ENCODE measurements at regions not wholly inside any gene's neighbourhood (a gene's known extent, or its start where the extent isn't known, plus 50 kb on each side); places are given as distances from the start of the nearest gene placed in this dataset.
A peak's percentile ranks its signal among the peaks of the same experiment; 100 is the strongest.

DNA sequence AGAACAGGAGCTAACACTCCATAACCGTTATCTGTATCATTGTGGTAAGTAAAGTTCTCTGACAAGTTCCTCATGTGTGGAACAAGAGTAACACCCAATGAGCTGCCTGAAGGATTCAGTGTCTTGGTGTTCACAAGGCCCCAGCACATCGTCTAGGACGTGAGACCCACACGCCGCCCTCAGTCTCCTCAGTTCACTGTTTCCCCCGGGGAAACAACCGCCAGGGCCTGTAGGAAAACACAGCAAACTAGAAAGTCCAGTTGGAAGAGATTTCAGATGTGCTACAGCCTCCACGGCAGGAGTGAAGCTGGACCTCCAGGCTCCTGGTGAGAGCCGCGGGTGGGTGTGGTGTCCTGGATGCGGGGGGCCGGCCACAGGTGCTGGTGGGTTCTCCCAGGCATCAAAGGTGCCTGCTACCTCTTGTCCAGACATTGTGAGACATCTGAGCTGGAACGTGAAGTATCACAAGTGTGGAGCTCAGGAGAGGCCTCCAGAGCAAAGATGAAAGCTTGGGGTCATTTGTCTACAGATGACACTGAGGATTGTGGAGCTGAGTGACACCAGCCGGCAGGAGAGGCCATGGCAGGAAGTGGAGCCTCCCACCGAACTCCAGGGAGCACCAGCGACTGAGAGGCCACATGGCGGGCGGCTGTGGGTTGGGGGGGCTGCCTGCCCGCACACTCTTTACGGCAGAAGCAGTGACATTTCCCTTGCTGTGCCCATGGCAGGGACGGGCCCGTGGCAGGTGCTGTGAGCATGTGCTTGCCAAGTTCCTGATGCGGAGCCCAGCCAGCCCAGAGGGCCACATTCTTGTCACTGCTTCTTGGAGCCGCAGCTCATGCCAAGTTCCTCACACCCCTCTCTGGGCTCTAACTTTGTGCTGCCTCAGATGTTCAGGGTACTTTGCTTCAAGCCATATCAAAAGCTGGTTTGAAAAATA is 131.2 kb downstream of the TMEM18 start:
- Histone ChIP-seq H2BK120ac (ENCODE audit: low read depth, low read length) (no peak overlapping the region), H2AK5ac (ENCODE audit: low read length) (no peak overlapping the region), H3K36me3 (ENCODE audit: control insufficient read depth, insufficient read depth, low read length) (no peaks in the 10 kb centered on the region), H4K8ac (ENCODE audit: low read depth, low read length) (no peak overlapping the region), H3K27me3 (ENCODE audit: insufficient read depth, low read length, poor library complexity) (no peaks in the 10 kb centered on the region), H2BK5ac (ENCODE audit: low read length) (no peak overlapping the region), H4K5ac (ENCODE audit: low read length) (no peak overlapping the region), H3K56ac (ENCODE audit: low read length) (no peak overlapping the region), H2BK15ac (replicated peaks; ENCODE audit: low read depth) (no peak overlapping the region), H3K4ac (ENCODE audit: low read depth, low read length) (no peak overlapping the region), H3K9ac (ENCODE audit: low read length) (no peak overlapping the region), H3K23ac (ENCODE audit: low read length) (no peak overlapping the region), H3K4me1 (ENCODE audit: control insufficient read depth, low read depth, low read length) (no peaks in the 10 kb centered on the region), H3K4me2 (ENCODE audit: low read length) (no peak overlapping the region), H3K79me2 (ENCODE audit: control insufficient read depth, insufficient read depth, low read length) (no peaks in the 10 kb centered on the region), H3K18ac (ENCODE audit: low read length) (no peak overlapping the region), H3K79me1 (ENCODE audit: low read length) (no peaks in the 10 kb centered on the region), H3K4me3 (ENCODE audit: low read length) (no peak overlapping the region), H3K27ac (ENCODE audit: low read depth, low read length) (no peak overlapping the region)
- WGBS (ENCODE audit: extremely low coverage, insufficient coverage, low lambda C conversion rate): no CpG with 5 or more reads among the region's 24 CpGs
- DNase-seq: no peak

DNA sequence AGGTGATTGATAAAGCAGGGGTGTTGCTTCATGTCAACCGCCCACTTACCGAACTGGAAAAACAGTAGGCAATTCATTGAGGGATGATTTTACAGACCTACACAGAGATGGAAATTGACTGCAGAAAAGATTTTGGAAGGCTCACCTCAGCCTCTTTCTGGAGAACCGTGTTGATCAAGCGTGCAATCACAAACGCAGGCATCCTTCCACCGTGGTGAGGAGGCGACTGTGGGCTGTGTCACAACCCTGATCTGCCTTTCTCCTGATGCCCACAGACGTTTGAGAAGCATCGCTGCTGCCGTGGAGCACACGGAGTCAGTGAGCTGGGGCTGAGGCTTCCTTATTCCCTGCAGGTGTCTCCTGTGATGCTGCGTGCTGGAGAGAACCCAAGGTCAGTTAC is 132.0 kb downstream of the TMEM18 start:
- no peaks in the 10 kb centered on the region for H3K79me1 ChIP-seq (ENCODE audit: low read length)
- no peak overlapping the region for H3K27ac ChIP-seq (ENCODE audit: low read depth, low read length)
- no peaks in the 10 kb centered on the region for H3K27me3 ChIP-seq (ENCODE audit: insufficient read depth, low read length, poor library complexity)
- DNase-seq: no peak
- WGBS (ENCODE audit: extremely low coverage, insufficient coverage, low lambda C conversion rate): no CpG with 5 or more reads among the region's 12 CpGs
- no peak overlapping the region for H3K4ac ChIP-seq (ENCODE audit: low read depth, low read length)
- H3K79me2 ChIP-seq (ENCODE audit: control insufficient read depth, insufficient read depth, low read length): no peaks in the 10 kb centered on the region
- no peak overlapping the region for H2BK5ac ChIP-seq (ENCODE audit: low read length)
- H3K18ac ChIP-seq (ENCODE audit: low read length): no peak overlapping the region
- H2BK120ac ChIP-seq (ENCODE audit: low read depth, low read length): no peak overlapping the region
- H3K9ac ChIP-seq (ENCODE audit: low read length): no peak overlapping the region
- H3K56ac ChIP-seq (ENCODE audit: low read length): no peak overlapping the region
- H3K4me1 ChIP-seq (ENCODE audit: control insufficient read depth, low read depth, low read length): no peaks in the 10 kb centered on the region
- H4K5ac ChIP-seq (ENCODE audit: low read length): no peak overlapping the region
- no peak overlapping the region for H2AK5ac ChIP-seq (ENCODE audit: low read length)
- H3K36me3 ChIP-seq (ENCODE audit: control insufficient read depth, insufficient read depth, low read length): no peaks in the 10 kb centered on the region
- no peak overlapping the region for H3K4me2 ChIP-seq (ENCODE audit: low read length)
- no peak overlapping the region for H2BK15ac ChIP-seq (replicated peaks; ENCODE audit: low read depth)
- H3K23ac ChIP-seq (ENCODE audit: low read length): no peak overlapping the region
- no peak overlapping the region for H3K4me3 ChIP-seq (ENCODE audit: low read length)
- H4K8ac ChIP-seq (ENCODE audit: low read depth, low read length): no peak overlapping the region

DNA sequence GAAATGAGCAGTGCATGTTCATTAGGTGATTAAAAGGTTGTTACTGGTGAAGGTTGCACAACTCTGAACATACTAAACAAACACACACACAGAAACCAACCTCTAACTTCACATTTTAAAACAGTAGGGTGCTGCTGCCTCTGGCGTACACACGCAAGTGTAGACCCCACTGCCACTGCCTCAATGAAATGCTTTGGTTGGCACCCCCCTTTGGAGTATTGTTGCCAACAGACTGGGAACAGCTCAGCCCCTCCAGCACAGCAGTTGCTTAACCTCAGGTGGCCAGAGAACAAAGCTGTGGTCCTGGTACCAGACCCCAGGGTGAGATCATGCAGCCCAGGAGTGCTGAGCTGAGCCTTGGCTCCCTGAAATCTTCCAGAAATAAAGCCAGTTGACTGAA is 138.6 kb downstream of the TMEM18 start:
- no peaks in the 10 kb centered on the region for H3K79me2 ChIP-seq (ENCODE audit: control insufficient read depth, insufficient read depth, low read length)
- H2BK120ac ChIP-seq (ENCODE audit: low read depth, low read length): no peak overlapping the region
- H3K18ac ChIP-seq (ENCODE audit: low read length): no peak overlapping the region
- no peak overlapping the region for H2AK5ac ChIP-seq (ENCODE audit: low read length)
- H3K36me3 ChIP-seq (ENCODE audit: control insufficient read depth, insufficient read depth, low read length): no peaks in the 10 kb centered on the region
- no peak overlapping the region for H4K8ac ChIP-seq (ENCODE audit: low read depth, low read length)
- H2BK15ac ChIP-seq (replicated peaks; ENCODE audit: low read depth): no peak overlapping the region
- H3K56ac ChIP-seq (ENCODE audit: low read length): no peak overlapping the region
- no peak overlapping the region for H3K4me2 ChIP-seq (ENCODE audit: low read length)
- no peak overlapping the region for H4K5ac ChIP-seq (ENCODE audit: low read length)
- H2BK5ac ChIP-seq (ENCODE audit: low read length): no peak overlapping the region
- DNase-seq: no peak
- no peaks in the 10 kb centered on the region for H3K79me1 ChIP-seq (ENCODE audit: low read length)
- no CpG with 5 or more reads among the region's 2 CpGs for WGBS (ENCODE audit: extremely low coverage, insufficient coverage, low lambda C conversion rate)
- H3K27ac ChIP-seq (ENCODE audit: low read depth, low read length): no peak overlapping the region
- H3K27me3 ChIP-seq (ENCODE audit: insufficient read depth, low read length, poor library complexity): no peaks in the 10 kb centered on the region
- H3K23ac ChIP-seq (ENCODE audit: low read length): no peak overlapping the region
- H3K4me1 ChIP-seq (ENCODE audit: control insufficient read depth, low read depth, low read length): no peaks in the 10 kb centered on the region
- H3K4me3 ChIP-seq (ENCODE audit: low read length): no peak overlapping the region
- H3K9ac ChIP-seq (ENCODE audit: low read length): no peak overlapping the region
- H3K4ac ChIP-seq (ENCODE audit: low read depth, low read length): no peak overlapping the region

DNA sequence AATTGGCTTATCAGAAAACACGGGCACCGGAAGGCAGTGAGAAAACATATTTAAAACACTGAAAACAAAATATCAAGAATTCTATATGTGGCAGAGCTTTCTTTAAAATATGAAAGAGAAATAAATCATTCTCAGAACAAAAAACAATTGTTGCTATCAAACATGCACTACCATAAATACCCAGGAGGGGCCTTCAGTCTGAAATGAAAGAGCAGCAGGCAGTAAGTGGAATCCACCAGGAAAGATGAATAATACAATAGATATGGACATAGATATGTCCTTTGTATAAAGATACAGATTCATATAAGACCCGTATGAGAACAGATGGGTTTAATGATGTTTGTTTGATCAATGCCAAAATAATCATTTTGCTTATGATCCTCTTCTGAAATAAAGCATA is 142.0 kb downstream of the TMEM18 start:
- WGBS (ENCODE audit: extremely low coverage, insufficient coverage, low lambda C conversion rate): no CpG with 5 or more reads among the region's 3 CpGs

DNA sequence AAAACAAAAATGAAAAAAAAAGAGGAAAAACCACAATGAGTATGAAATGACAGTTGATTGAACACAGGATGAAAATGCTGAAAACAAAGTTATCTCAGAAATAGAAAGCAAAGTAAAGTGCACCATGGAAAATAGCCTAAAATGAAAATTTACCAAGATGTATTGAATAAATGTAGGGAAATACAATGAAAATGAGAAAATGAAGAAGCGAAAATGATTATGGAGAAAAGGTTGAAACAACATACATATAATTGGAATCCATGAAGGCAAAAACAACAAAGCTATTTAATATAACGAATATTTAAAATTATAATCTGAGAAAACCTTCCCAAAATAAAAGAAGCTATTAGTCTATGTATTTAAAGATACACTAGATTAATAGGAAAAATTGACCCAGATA is 147.4 kb downstream of the TMEM18 start:
- Histone ChIP-seq H3K4me3 (ENCODE audit: low read length) (no peak overlapping the region), H3K36me3 (ENCODE audit: control insufficient read depth, insufficient read depth, low read length) (no peaks in the 10 kb centered on the region), H3K18ac (ENCODE audit: low read length) (no peak overlapping the region), H3K4ac (ENCODE audit: low read depth, low read length) (no peak overlapping the region), H3K9ac (ENCODE audit: low read length) (no peak overlapping the region), H2BK5ac (ENCODE audit: low read length) (no peak overlapping the region), H3K79me2 (ENCODE audit: control insufficient read depth, insufficient read depth, low read length) (no peaks in the 10 kb centered on the region), H3K4me2 (ENCODE audit: low read length) (no peak overlapping the region), H4K8ac (ENCODE audit: low read depth, low read length) (no peak overlapping the region), H2AK5ac (ENCODE audit: low read length) (no peak overlapping the region), H3K56ac (ENCODE audit: low read length) (no peak overlapping the region), H3K79me1 (ENCODE audit: low read length) (no peaks in the 10 kb centered on the region), H3K27me3 (ENCODE audit: insufficient read depth, low read length, poor library complexity) (no peaks in the 10 kb centered on the region), H3K27ac (ENCODE audit: low read depth, low read length) (no peak overlapping the region), H3K23ac (ENCODE audit: low read length) (no peak overlapping the region), H3K4me1 (ENCODE audit: control insufficient read depth, low read depth, low read length) (no peaks in the 10 kb centered on the region), H4K5ac (ENCODE audit: low read length) (no peak overlapping the region), H2BK120ac (ENCODE audit: low read depth, low read length) (no peak overlapping the region), H2BK15ac (replicated peaks; ENCODE audit: low read depth) (no peak overlapping the region)
- WGBS (ENCODE audit: extremely low coverage, insufficient coverage, low lambda C conversion rate): no CpG with 5 or more reads among the region's 2 CpGs
- DNase-seq: no peak

More for the DNA sequence above, 142.0 kb downstream of the TMEM18 start:
- Histone ChIP-seq H3K56ac (ENCODE audit: low read length) (no peak overlapping the region), H2AK5ac (ENCODE audit: low read length) (no peak overlapping the region), H3K27me3 (ENCODE audit: insufficient read depth, low read length, poor library complexity) (no peaks in the 10 kb centered on the region), H3K23ac (ENCODE audit: low read length) (no peak overlapping the region), H3K4ac (ENCODE audit: low read depth, low read length) (no peak overlapping the region), H3K4me3 (ENCODE audit: low read length) (no peak overlapping the region), H3K79me1 (ENCODE audit: low read length) (no peaks in the 10 kb centered on the region), H2BK5ac (ENCODE audit: low read length) (no peak overlapping the region), H3K9ac (ENCODE audit: low read length) (no peak overlapping the region), H2BK15ac (replicated peaks; ENCODE audit: low read depth) (no peak overlapping the region), H3K36me3 (ENCODE audit: control insufficient read depth, insufficient read depth, low read length) (no peaks in the 10 kb centered on the region), H4K8ac (ENCODE audit: low read depth, low read length) (no peak overlapping the region), H3K79me2 (ENCODE audit: control insufficient read depth, insufficient read depth, low read length) (no peaks in the 10 kb centered on the region), H3K18ac (ENCODE audit: low read length) (no peak overlapping the region), H3K4me2 (ENCODE audit: low read length) (no peak overlapping the region), H4K5ac (ENCODE audit: low read length) (no peak overlapping the region), H2BK120ac (ENCODE audit: low read depth, low read length) (no peak overlapping the region), H3K27ac (ENCODE audit: low read depth, low read length) (no peak overlapping the region), H3K4me1 (ENCODE audit: control insufficient read depth, low read depth, low read length) (no peaks in the 10 kb centered on the region)
- DNase-seq: peak; percentile 5

DNA sequence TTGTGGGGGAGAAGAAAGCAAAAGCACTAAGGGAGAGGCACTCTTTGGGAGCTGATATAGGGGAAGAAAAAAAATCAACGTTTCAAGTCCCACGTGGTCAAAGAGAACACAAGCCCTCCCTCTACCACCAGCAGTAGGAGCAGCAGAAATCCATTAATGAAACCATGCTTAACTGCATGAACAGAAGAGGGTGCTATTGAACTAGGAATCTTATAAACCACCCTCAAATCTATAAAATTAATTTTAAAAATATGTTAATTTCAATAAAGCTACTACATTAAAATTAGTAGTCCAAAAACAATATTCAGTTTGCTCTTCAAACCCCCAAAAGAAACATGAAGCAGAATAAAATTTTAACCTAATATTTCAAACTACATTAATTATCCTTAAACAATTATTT is 147.8 kb downstream of the TMEM18 start:
- no peak overlapping the region for H2BK120ac ChIP-seq (ENCODE audit: low read depth, low read length)
- no peak overlapping the region for H3K18ac ChIP-seq (ENCODE audit: low read length)
- no peak overlapping the region for H3K27ac ChIP-seq (ENCODE audit: low read depth, low read length)
- no peak overlapping the region for H3K4me3 ChIP-seq (ENCODE audit: low read length)
- no peak overlapping the region for H2BK15ac ChIP-seq (replicated peaks; ENCODE audit: low read depth)
- DNase-seq: peak; percentile 82
- no peak overlapping the region for H3K4me2 ChIP-seq (ENCODE audit: low read length)
- H3K4me1 ChIP-seq (ENCODE audit: control insufficient read depth, low read depth, low read length): no peaks in the 10 kb centered on the region
- no peaks in the 10 kb centered on the region for H3K79me1 ChIP-seq (ENCODE audit: low read length)
- no peak overlapping the region for H4K5ac ChIP-seq (ENCODE audit: low read length)
- no peak overlapping the region for H2BK5ac ChIP-seq (ENCODE audit: low read length)
- no CpG with 5 or more reads among the region's 2 CpGs for WGBS (ENCODE audit: extremely low coverage, insufficient coverage, low lambda C conversion rate)
- no peak overlapping the region for H3K23ac ChIP-seq (ENCODE audit: low read length)
- no peak overlapping the region for H3K56ac ChIP-seq (ENCODE audit: low read length)
- no peaks in the 10 kb centered on the region for H3K79me2 ChIP-seq (ENCODE audit: control insufficient read depth, insufficient read depth, low read length)
- no peaks in the 10 kb centered on the region for H3K36me3 ChIP-seq (ENCODE audit: control insufficient read depth, insufficient read depth, low read length)
- H3K4ac ChIP-seq (ENCODE audit: low read depth, low read length): no peak overlapping the region
- no peak overlapping the region for H2AK5ac ChIP-seq (ENCODE audit: low read length)
- H3K9ac ChIP-seq (ENCODE audit: low read length): no peak overlapping the region
- H3K27me3 ChIP-seq (ENCODE audit: insufficient read depth, low read length, poor library complexity): no peaks in the 10 kb centered on the region
- H4K8ac ChIP-seq (ENCODE audit: low read depth, low read length): no peak overlapping the region

Data from mesendoderm (in vitro differentiated cells).